Neural crest cell (in vitro differentiated cells): ENCODE measurements at regions not wholly inside any gene's neighbourhood (a gene's known extent, or its start where the extent isn't known, plus 50 kb on each side); places are given as distances from the start of the nearest gene placed in this dataset.

ENCODE experiments used
- DNase-seq: peaks from one replicate; pipeline ENCODE4 v3.0.0; 2021; ENCODE audit warnings: low read depth, mixed read lengths, low spot score
- H3K27ac Mint-ChIP-seq: one replicate; pipeline ENCODE4 v1.8.0; 2021; ENCODE audit warnings: mild to moderate bottlenecking, mixed read lengths; ENCODE audit not compliant: unreplicated experiment
- H3K27me3 Mint-ChIP-seq: 2 replicates; pipeline ENCODE4 v1.8.0; 2021; ENCODE audit warnings: low read depth, mild to moderate bottlenecking, mixed read lengths
- H3K36me3 Mint-ChIP-seq: 2 replicates; pipeline ENCODE4 v1.8.0; 2021; ENCODE audit warnings: low read depth, mild to moderate bottlenecking, mixed read lengths
- H3K4me1 Mint-ChIP-seq: 2 replicates; pipeline ENCODE4 v1.8.0; 2021; ENCODE audit warnings: mixed read lengths
- H3K4me3 Mint-ChIP-seq: one replicate; pipeline ENCODE4 v1.8.0; 2021; ENCODE audit warnings: mild to moderate bottlenecking, mixed read lengths
- H3K9me3 Mint-ChIP-seq: 2 replicates; pipeline ENCODE4 v1.8.0; 2021; ENCODE audit warnings: mixed read lengths
- TF ChIP-seq, protein P1 (sequence below): fragments of 200-600 bp; sonication (generic); conservative IDR thresholded peaks from 2 replicates; pipeline ENCODE4 v1.5.0; 2021; ENCODE audit warnings: antibody characterized with exemption, mild to moderate bottlenecking

DNA sequence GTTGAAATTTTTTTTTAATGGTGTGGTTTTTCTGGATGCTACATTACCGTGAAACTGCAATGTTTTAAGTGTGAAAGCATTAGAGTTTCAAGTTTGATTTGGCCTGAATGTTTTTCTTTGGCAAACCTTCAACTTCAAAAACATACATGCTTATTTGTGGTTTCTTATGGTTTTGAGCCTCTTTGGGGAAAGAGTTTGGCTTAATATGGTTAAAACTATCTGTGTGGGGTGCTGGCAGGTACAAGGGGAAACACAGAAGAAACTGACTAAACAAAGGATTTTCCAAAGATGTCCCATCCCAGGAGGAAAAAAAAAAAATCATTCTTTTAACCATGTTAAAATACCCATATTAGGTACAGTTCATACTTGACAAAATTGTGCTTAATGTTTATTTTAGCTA, 121.1 kb downstream of the HGF start:
- H3K4me1 Mint-ChIP-seq: no peaks in the 10 kb centered on the region
- H3K4me3 Mint-ChIP-seq: no peak overlapping the region

DNA sequence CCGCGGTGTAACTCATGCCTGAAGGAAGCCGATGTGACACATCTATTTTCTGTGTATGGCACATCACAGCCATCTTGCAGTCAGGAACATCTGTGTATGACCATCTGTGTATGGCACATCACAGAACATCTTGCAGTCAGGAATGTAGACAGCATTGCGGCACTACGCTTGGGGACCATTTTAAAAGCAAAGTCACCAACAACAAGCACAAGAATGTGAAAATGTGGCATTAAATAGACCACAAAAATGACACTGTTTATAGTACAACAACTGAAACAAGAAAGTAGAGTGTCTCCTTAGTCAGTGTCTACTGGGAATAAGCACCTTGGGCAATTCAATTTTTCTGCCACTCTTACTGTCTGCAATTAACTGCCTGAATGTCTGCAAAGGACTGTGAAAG, 124.4 kb downstream of the HGF start:
- peaks cover 4% of the 10 kb centered on the region for H3K36me3 Mint-ChIP-seq
- no peak for DNase-seq
- H3K4me1 Mint-ChIP-seq: no peaks in the 10 kb centered on the region
- H3K27me3 Mint-ChIP-seq: no peaks in the 10 kb centered on the region
- H3K9me3 Mint-ChIP-seq: peaks cover 7% of the 10 kb centered on the region
- no peak overlapping the region for H3K27ac Mint-ChIP-seq
- H3K4me3 Mint-ChIP-seq: no peak overlapping the region
- TF ChIP-seq, protein P1, sequence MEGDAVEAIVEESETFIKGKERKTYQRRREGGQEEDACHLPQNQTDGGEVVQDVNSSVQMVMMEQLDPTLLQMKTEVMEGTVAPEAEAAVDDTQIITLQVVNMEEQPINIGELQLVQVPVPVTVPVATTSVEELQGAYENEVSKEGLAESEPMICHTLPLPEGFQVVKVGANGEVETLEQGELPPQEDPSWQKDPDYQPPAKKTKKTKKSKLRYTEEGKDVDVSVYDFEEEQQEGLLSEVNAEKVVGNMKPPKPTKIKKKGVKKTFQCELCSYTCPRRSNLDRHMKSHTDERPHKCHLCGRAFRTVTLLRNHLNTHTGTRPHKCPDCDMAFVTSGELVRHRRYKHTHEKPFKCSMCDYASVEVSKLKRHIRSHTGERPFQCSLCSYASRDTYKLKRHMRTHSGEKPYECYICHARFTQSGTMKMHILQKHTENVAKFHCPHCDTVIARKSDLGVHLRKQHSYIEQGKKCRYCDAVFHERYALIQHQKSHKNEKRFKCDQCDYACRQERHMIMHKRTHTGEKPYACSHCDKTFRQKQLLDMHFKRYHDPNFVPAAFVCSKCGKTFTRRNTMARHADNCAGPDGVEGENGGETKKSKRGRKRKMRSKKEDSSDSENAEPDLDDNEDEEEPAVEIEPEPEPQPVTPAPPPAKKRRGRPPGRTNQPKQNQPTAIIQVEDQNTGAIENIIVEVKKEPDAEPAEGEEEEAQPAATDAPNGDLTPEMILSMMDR: no peak

More for the DNA sequence above, 121.1 kb downstream of the HGF start:
- Mint-ChIP-seq H3K27ac (no peak overlapping the region), H3K9me3 (peaks cover 11% of the 10 kb centered on the region), H3K36me3 (peaks cover 6% of the 10 kb centered on the region), H3K27me3 (no peaks in the 10 kb centered on the region)
- no peak for DNase-seq
- TF ChIP-seq, protein P1: no peak

DNA sequence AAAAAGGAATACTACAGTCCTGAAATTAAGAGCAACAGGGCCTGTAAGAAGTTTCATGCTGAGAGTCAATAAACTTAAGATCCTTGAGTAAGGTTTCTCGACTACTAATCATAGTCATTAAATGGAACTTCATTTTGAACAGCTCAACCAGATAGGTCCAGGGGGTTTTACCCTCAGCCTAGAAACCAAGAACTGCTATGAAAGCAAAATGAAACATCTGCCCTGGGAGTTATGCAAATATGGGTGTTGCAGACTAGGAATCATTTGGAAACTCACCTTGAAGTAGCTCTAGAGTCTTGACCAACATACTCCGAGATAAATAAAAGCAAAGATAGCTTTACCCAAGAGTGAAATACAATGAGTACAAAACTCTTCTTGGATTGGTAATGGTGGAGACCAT, 128.0 kb downstream of the HGF start:
- H3K4me1 Mint-ChIP-seq: peaks cover 11% of the 10 kb centered on the region

DNA sequence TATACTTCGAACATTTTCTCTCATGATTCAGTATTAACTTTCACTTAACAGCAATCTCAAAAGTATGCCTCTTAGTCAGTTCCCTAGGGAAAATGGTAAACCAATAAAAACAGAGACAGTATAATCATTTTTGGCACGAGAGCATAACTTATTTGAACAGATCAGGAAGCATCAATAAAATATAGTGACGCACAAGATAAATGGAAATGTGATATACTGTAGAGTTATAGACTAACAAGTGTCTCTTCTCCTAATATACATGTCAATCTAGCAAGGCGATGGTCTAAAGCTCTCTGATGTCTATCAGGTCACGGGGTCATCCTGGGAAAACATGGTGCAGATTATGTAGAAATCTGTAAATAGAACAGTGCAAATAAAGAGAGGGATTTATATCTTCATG, 131.6 kb downstream of the HGF start:
- TF ChIP-seq, protein P1: no peak
- H3K36me3 Mint-ChIP-seq: peaks cover 4% of the 10 kb centered on the region
- H3K27ac Mint-ChIP-seq: no peak overlapping the region
- H3K27me3 Mint-ChIP-seq: no peaks in the 10 kb centered on the region
- H3K9me3 Mint-ChIP-seq: peaks cover 4% of the 10 kb centered on the region
- no peak overlapping the region for H3K4me3 Mint-ChIP-seq
- peaks cover 11% of the 10 kb centered on the region for H3K4me1 Mint-ChIP-seq
- no peak for DNase-seq

More for the DNA sequence above, 128.0 kb downstream of the HGF start:
- H3K27ac Mint-ChIP-seq: no peak overlapping the region
- TF ChIP-seq, protein P1: no peak
- H3K27me3 Mint-ChIP-seq: no peaks in the 10 kb centered on the region
- peaks cover 4% of the 10 kb centered on the region for H3K36me3 Mint-ChIP-seq
- H3K9me3 Mint-ChIP-seq: peaks cover 4% of the 10 kb centered on the region
- no peak overlapping the region for H3K4me3 Mint-ChIP-seq
- DNase-seq: no peak

DNA sequence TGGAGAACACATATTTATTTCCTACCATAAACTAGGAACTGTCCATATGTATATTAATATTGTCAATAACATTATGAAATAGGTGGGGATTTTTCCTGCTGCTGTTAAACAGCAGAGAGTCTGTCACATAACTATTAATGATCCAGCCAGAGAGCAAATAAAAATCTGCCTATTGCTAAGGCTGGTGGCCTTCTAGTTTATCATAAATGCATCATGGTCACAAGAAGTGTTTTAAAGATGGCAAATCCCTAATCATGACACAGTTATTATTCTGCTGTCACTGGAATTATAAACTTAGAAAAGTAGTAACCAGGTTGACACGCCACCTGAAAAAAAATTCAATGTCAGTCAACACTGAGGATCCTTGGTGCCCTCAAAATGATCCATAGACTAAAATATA, 132.3 kb downstream of the HGF start:
- Mint-ChIP-seq H3K4me3 (no peak overlapping the region), H3K36me3 (peaks cover 4% of the 10 kb centered on the region), H3K27ac (no peak overlapping the region), H3K4me1 (peaks cover 11% of the 10 kb centered on the region), H3K27me3 (no peaks in the 10 kb centered on the region), H3K9me3 (peaks cover 4% of the 10 kb centered on the region)
- no peak for DNase-seq
- TF ChIP-seq, protein P1: no peak

DNA sequence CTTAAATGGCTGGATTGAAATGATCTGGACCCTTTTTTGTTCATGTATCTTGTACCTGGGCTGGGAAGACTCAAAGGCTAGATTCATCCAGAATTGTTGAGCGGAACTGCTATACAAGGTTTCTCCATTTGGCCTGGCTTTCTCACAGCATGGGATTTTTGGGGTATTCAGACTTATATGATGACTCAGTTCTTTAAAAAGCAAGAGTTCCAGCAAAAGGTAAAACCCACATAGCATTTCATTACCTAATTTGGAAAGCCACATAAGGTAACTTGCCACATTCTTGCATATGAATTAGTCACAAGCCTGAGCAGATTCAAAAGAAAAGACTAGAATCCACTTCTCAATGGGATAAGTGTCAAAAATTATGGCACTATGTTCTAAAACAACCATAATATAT, 137.4 kb downstream of the HGF start:
- no peaks in the 10 kb centered on the region for H3K36me3 Mint-ChIP-seq
- H3K27me3 Mint-ChIP-seq: no peaks in the 10 kb centered on the region
- H3K4me1 Mint-ChIP-seq: no peaks in the 10 kb centered on the region
- no peak overlapping the region for H3K27ac Mint-ChIP-seq
- H3K9me3 Mint-ChIP-seq: no peaks in the 10 kb centered on the region
- TF ChIP-seq, protein P1: no peak
- H3K4me3 Mint-ChIP-seq: no peak overlapping the region
- DNase-seq: no peak
